H9 (cell line): ENCODE measurements at regions not wholly inside any gene's neighbourhood (a gene's known extent, or its start where the extent isn't known, plus 50 kb on each side); places are given as distances from the start of the nearest gene placed in this dataset.

ENCODE experiments used
- DNase-seq: peaks from one replicate; pipeline ENCODE4 v3.0.0-alpha.2; 2017
- H2AFZ ChIP-seq: one replicate; pipeline ENCODE4 v1.6.1; 2013; ENCODE audit warnings: mild to moderate bottlenecking, low read length, control low read depth, moderate library complexity
- H2AK5ac ChIP-seq: 2 replicates; pipeline ENCODE4 v1.6.1; 2013; ENCODE audit warnings: low read length, control low read depth, mixed read lengths; ENCODE audit not compliant: insufficient read length
- H2BK120ac ChIP-seq: one replicate; pipeline ENCODE4 v1.6.1; 2013; ENCODE audit warnings: low read depth, mild to moderate bottlenecking, low read length, control low read depth, inconsistent platforms; ENCODE audit not compliant: poor library complexity, severe bottlenecking
- H2BK12ac ChIP-seq: 2 replicates; pipeline ENCODE4 v1.6.1; 2013; ENCODE audit warnings: low read length, control low read depth, mixed read lengths, low read depth; ENCODE audit not compliant: insufficient read length
- H2BK15ac ChIP-seq: 2 replicates; pipeline ENCODE4 v1.6.1; 2013; ENCODE audit warnings: low read depth, low read length, control low read depth
- H2BK20ac ChIP-seq: one replicate; pipeline ENCODE4 v1.6.1; 2013; ENCODE audit warnings: low read depth, mild to moderate bottlenecking, low read length, control low read depth, inconsistent platforms; ENCODE audit not compliant: poor library complexity, severe bottlenecking
- H2BK5ac ChIP-seq: 2 replicates; pipeline ENCODE4 v1.6.1; 2013; ENCODE audit warnings: low read length, control low read depth, mixed read lengths; ENCODE audit not compliant: insufficient read length
- H3K14ac ChIP-seq: 2 replicates; pipeline ENCODE4 v1.6.1; 2013; ENCODE audit warnings: low read length, control low read depth; ENCODE audit not compliant: insufficient read depth
- H3K18ac ChIP-seq: 2 replicates; pipeline ENCODE4 v1.6.1; 2013; ENCODE audit warnings: low read depth, mild to moderate bottlenecking, mixed read lengths, low read length, control low read depth; ENCODE audit not compliant: insufficient read length
- H3K23ac ChIP-seq: 2 replicates; pipeline ENCODE4 v1.6.1; 2013; ENCODE audit warnings: low read length, control low read depth, mixed read lengths, low read depth; ENCODE audit not compliant: insufficient read length
- H3K23me2 ChIP-seq: 2 replicates; pipeline ENCODE4 v1.6.1; 2013; ENCODE audit warnings: low read depth, mild to moderate bottlenecking, mixed read lengths, low read length, control low read depth; ENCODE audit not compliant: insufficient read length, poor library complexity, severe bottlenecking
- H3K27ac ChIP-seq: 2 replicates; pipeline ENCODE4 v1.5.1; 2013; ENCODE audit warnings: low read length, control low read depth, mixed read lengths, low read depth; ENCODE audit not compliant: insufficient read length
- H3K27me3 ChIP-seq: 2 replicates; pipeline ENCODE4 v1.6.1; 2013; ENCODE audit warnings: low read length, control low read depth, inconsistent platforms; ENCODE audit not compliant: insufficient read depth
- H3K4ac ChIP-seq: 2 replicates; pipeline ENCODE4 v1.6.1; 2013; ENCODE audit warnings: low read depth, mild to moderate bottlenecking, control low read depth, inconsistent platforms, low read length, moderate library complexity
- H3K4me1 ChIP-seq: 2 replicates; pipeline ENCODE4 v1.6.1; 2013; ENCODE audit warnings: low read length, control low read depth, inconsistent platforms; ENCODE audit not compliant: insufficient read depth
- H3K4me2 ChIP-seq: 2 replicates; pipeline ENCODE4 v1.6.1; 2013; ENCODE audit warnings: low read length, control low read depth, mixed read lengths; ENCODE audit not compliant: insufficient read length, insufficient read depth
- H3K56ac ChIP-seq: 2 replicates; pipeline ENCODE4 v1.6.1; 2013; ENCODE audit warnings: low read depth, mild to moderate bottlenecking, mixed read lengths, low read length, control low read depth; ENCODE audit not compliant: insufficient read length
- H3K79me1 ChIP-seq: 2 replicates; pipeline ENCODE4 v1.6.1; 2013; ENCODE audit warnings: low read depth, mild to moderate bottlenecking, moderate library complexity, low read length, control low read depth, inconsistent platforms; ENCODE audit not compliant: insufficient read depth, poor library complexity, severe bottlenecking
- H3K79me2 ChIP-seq: 2 replicates; pipeline ENCODE4 v1.6.1; 2013; ENCODE audit warnings: low read length, control low read depth, inconsistent platforms; ENCODE audit not compliant: insufficient read depth
- H3K9ac ChIP-seq: 2 replicates; pipeline ENCODE4 v1.6.1; 2013; ENCODE audit warnings: low read length, control low read depth, mixed read lengths; ENCODE audit not compliant: insufficient read length; ENCODE audit errors: extremely low read depth
- H3K9me3 ChIP-seq: one replicate; pipeline ENCODE4 v1.6.1; 2013; ENCODE audit warnings: low read depth, low read length, inconsistent platforms; ENCODE audit not compliant: control insufficient read depth
- H3T11ph ChIP-seq: one replicate; pipeline ENCODE4 v1.6.1; 2013; ENCODE audit warnings: mild to moderate bottlenecking, low read length, control low read depth, inconsistent platforms
- H4K20me1 ChIP-seq: one replicate; pipeline ENCODE4 v1.6.1; 2013; ENCODE audit not compliant: control insufficient read depth, insufficient read length, insufficient read depth
- H4K5ac ChIP-seq: 2 replicates; pipeline ENCODE4 v1.6.1; 2013; ENCODE audit warnings: low read depth, mild to moderate bottlenecking, mixed read lengths, low read length, control low read depth; ENCODE audit not compliant: insufficient read length
- H4K8ac ChIP-seq: replicated peaks from 2 replicates; pipeline ENCODE4 v1.6.1; 2013; ENCODE audit warnings: low read length, control low read depth, mixed read lengths, low read depth; ENCODE audit not compliant: insufficient read length
- H4K91ac ChIP-seq: 2 replicates; pipeline ENCODE4 v1.6.1; 2013; ENCODE audit warnings: low read depth, mild to moderate bottlenecking, moderate library complexity, mixed read lengths, low read length, control low read depth; ENCODE audit not compliant: insufficient read length
- H3K27ac Mint-ChIP-seq, 3 experiments: 2 replicates in 2 of 3; 3 replicates in 1 of 3; pipeline ENCODE4 v1.8.0; 2020 to 2021; ENCODE audit warnings: mixed read lengths in 3 of 3, mild to moderate bottlenecking in 1 of 3, moderate library complexity in 1 of 3
- H3K27me3 Mint-ChIP-seq: 2 replicates; pipeline ENCODE4 v1.8.0; 2021; ENCODE audit warnings: low read depth, mild to moderate bottlenecking, moderate library complexity, mixed read lengths
- H3K36me3 Mint-ChIP-seq, 3 experiments: 2 replicates in 2 of 3; 3 replicates in 1 of 3; pipeline ENCODE4 v1.8.0; 2020 to 2021; ENCODE audit warnings: low read depth in 3 of 3, mixed read lengths in 3 of 3; ENCODE audit not compliant: insufficient read depth in 1 of 3
- H3K4me1 Mint-ChIP-seq, 2 experiments: 2 replicates each; pipeline ENCODE4 v1.8.0; 2020; ENCODE audit warnings: mixed read lengths in 2 of 2
- H3K4me3 Mint-ChIP-seq, 2 experiments: 2 replicates in 1 of 2; 3 replicates in 1 of 2; pipeline ENCODE4 v1.8.0; 2020 to 2021; ENCODE audit warnings: mild to moderate bottlenecking in 2 of 2, mixed read lengths in 2 of 2, moderate library complexity in 1 of 2
- H3K9me3 Mint-ChIP-seq, 2 experiments: 2 replicates in 1 of 2; 3 replicates in 1 of 2; pipeline ENCODE4 v1.8.0; 2020; ENCODE audit warnings: mild to moderate bottlenecking in 2 of 2, mixed read lengths in 2 of 2, moderate library complexity in 1 of 2
- WGBS: extraction: QIAGEN DNeasy Blood & Tissue Kit; methylation state at CpG from one replicate; pipeline ENCODE4 v1.1.7; 2013; ENCODE audit warnings: missing lambda C conversion rate, low lambda C conversion rate, mixed read lengths; ENCODE audit not compliant: insufficient read length; ENCODE audit errors: extremely low coverage; 5-methylcytosine and 5-hydroxymethylcytosine counted together
- TF ChIP-seq, protein P1 (sequence below): fragments of 200-600 bp; sonication (generic); conservative IDR thresholded peaks from 3 replicates; pipeline ENCODE4 v1.8.0; 2021; ENCODE audit warnings: antibody characterized with exemption, mild to moderate bottlenecking

DNA sequence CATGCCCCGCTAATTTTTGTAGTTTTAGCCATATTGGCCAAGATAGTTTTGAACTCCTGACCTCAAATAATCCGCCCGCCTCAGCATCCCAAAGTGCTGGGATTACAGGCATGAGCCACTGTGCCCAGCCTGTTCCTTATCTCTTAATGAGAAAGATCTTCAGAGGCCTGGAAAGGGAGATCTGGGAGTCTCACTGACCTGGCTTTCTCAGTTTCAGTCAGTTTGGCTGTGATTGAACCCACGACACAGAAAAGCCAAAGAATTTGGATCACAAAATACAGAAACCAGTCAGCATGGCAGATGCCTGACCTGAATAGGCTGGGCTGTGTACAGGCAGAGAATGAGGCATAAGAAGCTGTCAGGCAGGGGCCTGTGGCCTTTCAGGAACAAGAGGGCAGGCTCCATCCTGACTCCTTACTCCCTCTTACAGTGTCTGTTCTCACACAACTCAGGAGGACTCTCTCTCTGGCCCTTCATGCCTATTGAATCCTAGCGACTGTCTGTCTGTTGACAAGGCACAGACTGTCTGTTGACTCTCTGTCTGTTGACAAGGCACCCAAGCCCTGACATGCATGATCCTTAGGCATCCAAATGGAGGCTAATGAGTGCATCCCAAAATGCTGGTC is 366.5 kb upstream of the CCDC196 start:
- H2BK20ac ChIP-seq = no peak overlapping the region
- no peaks in the 10 kb centered on the region for H3K79me1 ChIP-seq
- no peak for DNase-seq
- H3K18ac ChIP-seq = no peak overlapping the region
- no peak overlapping the region for H3T11ph ChIP-seq
- no peaks in the 10 kb centered on the region for H3K79me2 ChIP-seq
- H3K56ac ChIP-seq = no peak overlapping the region
- H4K91ac ChIP-seq = no peak overlapping the region
- no peak overlapping the region for H2AK5ac ChIP-seq
- Mint-ChIP-seq H3K27ac (no peak overlapping the region; a peak in 1 of 7 replicates), H3K9me3 (no peaks in the 10 kb centered on the region), H3K27me3 (no peaks in the 10 kb centered on the region), H3K4me3 (no peak overlapping the region), H3K36me3 (no peaks in the 10 kb centered on the region), H3K4me1 (peaks cover 24 to 32% of the 10 kb centered on the region in 2 experiments)
- TF ChIP-seq, protein P1, sequence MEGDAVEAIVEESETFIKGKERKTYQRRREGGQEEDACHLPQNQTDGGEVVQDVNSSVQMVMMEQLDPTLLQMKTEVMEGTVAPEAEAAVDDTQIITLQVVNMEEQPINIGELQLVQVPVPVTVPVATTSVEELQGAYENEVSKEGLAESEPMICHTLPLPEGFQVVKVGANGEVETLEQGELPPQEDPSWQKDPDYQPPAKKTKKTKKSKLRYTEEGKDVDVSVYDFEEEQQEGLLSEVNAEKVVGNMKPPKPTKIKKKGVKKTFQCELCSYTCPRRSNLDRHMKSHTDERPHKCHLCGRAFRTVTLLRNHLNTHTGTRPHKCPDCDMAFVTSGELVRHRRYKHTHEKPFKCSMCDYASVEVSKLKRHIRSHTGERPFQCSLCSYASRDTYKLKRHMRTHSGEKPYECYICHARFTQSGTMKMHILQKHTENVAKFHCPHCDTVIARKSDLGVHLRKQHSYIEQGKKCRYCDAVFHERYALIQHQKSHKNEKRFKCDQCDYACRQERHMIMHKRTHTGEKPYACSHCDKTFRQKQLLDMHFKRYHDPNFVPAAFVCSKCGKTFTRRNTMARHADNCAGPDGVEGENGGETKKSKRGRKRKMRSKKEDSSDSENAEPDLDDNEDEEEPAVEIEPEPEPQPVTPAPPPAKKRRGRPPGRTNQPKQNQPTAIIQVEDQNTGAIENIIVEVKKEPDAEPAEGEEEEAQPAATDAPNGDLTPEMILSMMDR = no peak
- H2AFZ ChIP-seq = no peak overlapping the region
- H3K27ac ChIP-seq = no peak overlapping the region
- no peak overlapping the region for H2BK12ac ChIP-seq
- H3K23ac ChIP-seq = no peak overlapping the region
- no peaks in the 10 kb centered on the region for H3K27me3 ChIP-seq
- H4K20me1 ChIP-seq = no peaks in the 10 kb centered on the region
- H3K14ac ChIP-seq = 0 out of 2 replicates have a peak overlapping the region, but pooled peaks have one; percentile 24
- H3K9me3 ChIP-seq = no peaks in the 10 kb centered on the region
- no peak overlapping the region for H2BK120ac ChIP-seq
- no peak overlapping the region for H3K4me2 ChIP-seq
- H4K5ac ChIP-seq = no peak overlapping the region
- no peak overlapping the region for H3K4ac ChIP-seq
- H4K8ac ChIP-seq = no peak overlapping the region
- H2BK5ac ChIP-seq = no peak overlapping the region
- H3K23me2 ChIP-seq = no peaks in the 10 kb centered on the region
- no peak overlapping the region for H3K9ac ChIP-seq
- H2BK15ac ChIP-seq = no peak overlapping the region
- peaks cover 13% of the 10 kb centered on the region; the same call in 1 of the 2 replicates for H3K4me1 ChIP-seq
- WGBS = no CpG with 5 or more reads among the region's 5 CpGs
